ENCODE measurements at regions not wholly inside any gene's neighbourhood (a gene's known extent, or its start where the extent isn't known, plus 50 kb on each side); places are given as distances from the start of the nearest gene placed in this dataset.
"Not testable (repeated sequence)": the region's sequence is repeated elsewhere in the genome, so short reads cannot be mapped to it uniquely, and the experiment has no call there.

- no peaks in the 10 kb centered on the region for H3K23me2 ChIP-seq (ENCODE audit: insufficient read length, low read depth, low read length, poor library complexity, severe bottlenecking)
- no peaks in the 10 kb centered on the region for H4K20me1 ChIP-seq (ENCODE audit: control insufficient read depth, insufficient read depth, insufficient read length)
- DNase-seq, result no peak
- no peak overlapping the region for H3K4me3 Mint-ChIP-seq
- no peak overlapping the region for H3K23ac ChIP-seq (ENCODE audit: insufficient read length, low read depth, low read length)
- H4K8ac ChIP-seq (replicated peaks; ENCODE audit: insufficient read length, low read depth, low read length), result no peak overlapping the region
- H3K4ac ChIP-seq (ENCODE audit: low read depth, low read length), result no peak overlapping the region
- no peak overlapping the region for H3K4me2 ChIP-seq (ENCODE audit: insufficient read depth, insufficient read length, low read length)
- H3K4me1 ChIP-seq (ENCODE audit: insufficient read depth, low read length), result no peaks in the 10 kb centered on the region
- H2BK15ac ChIP-seq (ENCODE audit: low read depth, low read length), result no peak overlapping the region
- no peak overlapping the region for H2AK5ac ChIP-seq (ENCODE audit: insufficient read length, low read length)
- no peak overlapping the region for H2BK5ac ChIP-seq (ENCODE audit: insufficient read length, low read length)
- H3K56ac ChIP-seq (ENCODE audit: insufficient read length, low read depth, low read length), result no peak overlapping the region
- no peaks in the 10 kb centered on the region for H3K79me1 ChIP-seq (ENCODE audit: insufficient read depth, low read depth, low read length, poor library complexity, severe bottlenecking)
- no peak overlapping the region for H3K27ac ChIP-seq (ENCODE audit: insufficient read length, low read depth, low read length)
- no peak overlapping the region for H2AFZ ChIP-seq (ENCODE audit: low read length)
- H3K9me3 ChIP-seq (ENCODE audit: control insufficient read depth, low read depth, low read length), result no peaks in the 10 kb centered on the region
- no peak overlapping the region for H3K27ac Mint-ChIP-seq
- no peaks in the 10 kb centered on the region for H3K79me2 ChIP-seq (ENCODE audit: insufficient read depth, low read length)
- peaks cover 20% of the 10 kb centered on the region for H3K27me3 Mint-ChIP-seq (ENCODE audit: low read depth)
- peaks cover 5% of the 10 kb centered on the region in 2 experiments for H3K4me1 Mint-ChIP-seq
- no peaks in the 10 kb centered on the region for H3K27me3 ChIP-seq (ENCODE audit: insufficient read depth, low read length)
- no peak overlapping the region for H3K18ac ChIP-seq (ENCODE audit: insufficient read length, low read depth, low read length)
- H4K5ac ChIP-seq (ENCODE audit: insufficient read length, low read depth, low read length), result no peak overlapping the region
- no CpG with 5 or more reads among the region's 3 CpGs for WGBS (ENCODE audit: extremely low coverage, insufficient read length, low lambda C conversion rate)
- peaks cover 0 to 2% of the 10 kb centered on the region in 2 experiments; a peak in 1 of 5 replicates for H3K9me3 Mint-ChIP-seq
- H2BK20ac ChIP-seq (ENCODE audit: low read depth, low read length, poor library complexity, severe bottlenecking), result no peak overlapping the region
- no peak overlapping the region for H3K9ac ChIP-seq (ENCODE audit: extremely low read depth, insufficient read length, low read length)
- no peak overlapping the region for H2BK120ac ChIP-seq (ENCODE audit: low read depth, low read length, poor library complexity, severe bottlenecking)
- no peak overlapping the region for H3T11ph ChIP-seq (ENCODE audit: low read length)
- peaks cover 0 to 4% (median 2%) of the 10 kb centered on the region in 3 experiments; a peak in 2 of 7 replicates for H3K36me3 Mint-ChIP-seq (ENCODE audit: insufficient read depth in 1 of 3, low read depth in 3 of 3)
- no peak for TF ChIP-seq CTCF (conservative IDR thresholded peaks at IDR 0.05)
- H3K14ac ChIP-seq (ENCODE audit: insufficient read depth, low read length), result no peak overlapping the region
- H2BK12ac ChIP-seq (ENCODE audit: insufficient read length, low read depth, low read length), result no peak overlapping the region
- H4K91ac ChIP-seq (ENCODE audit: insufficient read length, low read depth, low read length), result no peak overlapping the region
Measured at GRCh38 chr2:234391625-234392024, 105.3 kb downstream of the ARL4C start.

- not testable (repeated sequence) for H3K9ac ChIP-seq (ENCODE audit: extremely low read depth, insufficient read length, low read length); H3K4me1 ChIP-seq (ENCODE audit: insufficient read depth, low read length); H3K36me3 Mint-ChIP-seq (ENCODE audit: insufficient read depth in 1 of 3, low read depth in 3 of 3); H2AFZ ChIP-seq (ENCODE audit: low read length); H3K4me1 Mint-ChIP-seq; H3T11ph ChIP-seq (ENCODE audit: low read length); H3K27ac ChIP-seq (ENCODE audit: insufficient read length, low read depth, low read length); H3K4ac ChIP-seq (ENCODE audit: low read depth, low read length); H3K4me2 ChIP-seq (ENCODE audit: insufficient read depth, insufficient read length, low read length); H4K8ac ChIP-seq (replicated peaks; ENCODE audit: insufficient read length, low read depth, low read length); H3K9me3 Mint-ChIP-seq; H3K23ac ChIP-seq (ENCODE audit: insufficient read length, low read depth, low read length); H3K79me1 ChIP-seq (ENCODE audit: insufficient read depth, low read depth, low read length, poor library complexity, severe bottlenecking); H3K4me3 Mint-ChIP-seq; H3K79me2 ChIP-seq (ENCODE audit: insufficient read depth, low read length); H3K27me3 ChIP-seq (ENCODE audit: insufficient read depth, low read length); H2BK12ac ChIP-seq (ENCODE audit: insufficient read length, low read depth, low read length); H2BK20ac ChIP-seq (ENCODE audit: low read depth, low read length, poor library complexity, severe bottlenecking); H3K27ac Mint-ChIP-seq; H3K14ac ChIP-seq (ENCODE audit: insufficient read depth, low read length); H2BK5ac ChIP-seq (ENCODE audit: insufficient read length, low read length); H3K23me2 ChIP-seq (ENCODE audit: insufficient read length, low read depth, low read length, poor library complexity, severe bottlenecking); H2BK120ac ChIP-seq (ENCODE audit: low read depth, low read length, poor library complexity, severe bottlenecking); H3K9me3 ChIP-seq (ENCODE audit: control insufficient read depth, low read depth, low read length); H2BK15ac ChIP-seq (ENCODE audit: low read depth, low read length); H3K18ac ChIP-seq (ENCODE audit: insufficient read length, low read depth, low read length); H2AK5ac ChIP-seq (ENCODE audit: insufficient read length, low read length); H4K20me1 ChIP-seq (ENCODE audit: control insufficient read depth, insufficient read depth, insufficient read length); DNase-seq; H4K91ac ChIP-seq (ENCODE audit: insufficient read length, low read depth, low read length); H4K5ac ChIP-seq (ENCODE audit: insufficient read length, low read depth, low read length); H3K56ac ChIP-seq (ENCODE audit: insufficient read length, low read depth, low read length)
- H3K27me3 Mint-ChIP-seq (ENCODE audit: low read depth), result peaks cover 12% of the 10 kb centered on the region
- WGBS (ENCODE audit: extremely low coverage, insufficient read length, low lambda C conversion rate), result no CpG with 5 or more reads among the region's 3 CpGs
Measured at GRCh38 chr2:234389661-234390060, 107.2 kb downstream of the ARL4C start.

Measured in H9 (cell line).